ENCODE measurements at regions not wholly inside any gene's neighbourhood (a gene's known extent, or its start where the extent isn't known, plus 50 kb on each side); places are given as distances from the start of the nearest gene placed in this dataset.
"Not testable (repeated sequence)": the region's sequence is repeated elsewhere in the genome, so short reads cannot be mapped to it uniquely, and the experiment has no call there.

GRCh38 chr4:59608466-59608865 is 1591.7 kb upstream of the ADGRL3 start:
- no peak for DNase-seq (ENCODE audit: low read depth)

- no peak for DNase-seq (ENCODE audit: low read depth)
Observed at GRCh38 chr4:59612235-59612634, 1587.9 kb upstream of the ADGRL3 start.

DNA sequence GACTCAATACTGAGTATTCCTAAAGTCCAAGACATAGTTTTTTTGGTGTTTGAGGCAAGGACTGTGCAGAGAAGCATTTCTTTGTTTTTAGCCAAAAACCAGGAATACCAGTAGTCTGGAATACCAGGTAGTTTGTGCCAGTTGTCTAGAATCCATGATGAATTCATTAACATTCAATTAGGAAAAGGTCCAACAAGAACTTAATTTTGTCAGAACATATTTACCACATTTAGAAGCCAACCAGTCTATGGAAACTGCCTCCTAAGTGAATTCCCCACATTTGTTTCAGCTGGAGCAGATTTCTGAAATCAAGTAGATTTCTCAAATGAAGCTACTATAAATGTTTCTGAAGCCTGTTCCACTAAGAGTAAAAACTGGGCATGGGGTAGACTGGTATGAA is 1584.8 kb upstream of the ADGRL3 start:
- no peak for DNase-seq (ENCODE audit: low read depth)

- DNase-seq (ENCODE audit: low read depth): no peak
Observed at GRCh38 chr4:59629348-59629747, 1570.8 kb upstream of the ADGRL3 start.

GRCh38 chr4:59630235-59630634 is 1569.9 kb upstream of the ADGRL3 start:
- no peak for DNase-seq (ENCODE audit: low read depth)

DNA sequence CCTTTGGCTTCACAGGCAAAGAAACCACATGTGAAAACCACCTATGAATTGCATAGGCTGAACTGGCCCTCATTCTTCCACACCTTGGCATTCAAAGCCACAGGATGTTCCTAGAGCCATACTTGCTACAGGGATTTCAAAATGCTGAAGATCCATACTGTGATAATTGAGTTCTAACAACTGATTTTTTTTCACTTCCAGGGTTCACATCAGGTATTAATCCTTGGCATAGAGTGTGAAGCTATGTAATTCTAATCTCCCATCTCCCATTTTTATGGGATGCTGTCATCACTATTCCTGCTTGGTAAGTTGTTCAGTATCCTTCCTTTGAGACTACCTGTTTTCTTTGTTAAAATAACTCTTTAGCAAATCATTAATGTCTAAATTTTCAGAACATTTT is 1569.2 kb upstream of the ADGRL3 start:
- no peak for DNase-seq (ENCODE audit: low read depth)

DNA sequence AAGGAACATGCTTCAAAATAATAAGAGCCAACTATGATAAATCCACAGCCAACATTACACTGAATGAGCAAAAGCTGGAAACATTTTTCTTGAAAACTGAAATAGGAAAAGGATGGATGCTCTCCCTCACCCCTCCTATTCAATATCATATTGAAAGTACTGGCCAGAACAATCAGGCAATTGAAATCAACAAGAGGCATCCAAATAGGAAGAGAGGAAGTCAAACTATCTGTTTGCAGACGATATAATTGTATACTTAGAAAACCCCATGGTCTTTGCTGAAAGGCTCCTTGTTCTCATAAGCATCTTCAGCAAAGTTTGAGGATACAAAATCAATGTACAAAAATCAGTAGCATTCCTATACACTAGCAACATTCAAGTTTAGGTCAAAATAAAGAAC is 1562.5 kb upstream of the ADGRL3 start:
- no peak for DNase-seq (ENCODE audit: low read depth)

GRCh38 chr4:59643682-59644081 is 1556.4 kb upstream of the ADGRL3 start:
- DNase-seq (ENCODE audit: low read depth): no peak

- no peak for DNase-seq (ENCODE audit: low read depth)
Observed at GRCh38 chr4:59644765-59645164, 1555.4 kb upstream of the ADGRL3 start.

DNA sequence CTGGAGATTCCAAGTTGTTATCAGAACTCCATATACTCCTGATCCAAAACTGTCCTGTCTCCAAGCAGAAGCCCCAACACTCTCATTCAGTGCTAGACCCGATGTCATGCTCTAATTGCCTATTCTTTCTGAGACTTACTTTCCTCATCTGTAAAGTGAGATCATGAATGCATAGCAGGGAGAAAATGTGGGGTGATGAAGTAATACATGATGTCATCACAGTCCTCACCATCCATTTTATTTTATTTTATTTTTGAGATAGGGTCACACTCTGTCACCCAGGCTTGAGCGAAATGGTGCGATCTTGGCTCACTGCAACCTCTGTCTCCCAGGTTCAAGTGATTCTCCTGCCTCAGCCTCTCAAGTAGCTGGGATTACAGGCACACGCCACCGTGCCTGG is 1554.0 kb upstream of the ADGRL3 start:
- DNase-seq (ENCODE audit: low read depth): no peak

GRCh38 chr4:59647011-59647410 is 1553.1 kb upstream of the ADGRL3 start:
- no peak for DNase-seq (ENCODE audit: low read depth)

GRCh38 chr4:59647500-59647899 is 1552.6 kb upstream of the ADGRL3 start:
- no peak for DNase-seq (ENCODE audit: low read depth)

DNA sequence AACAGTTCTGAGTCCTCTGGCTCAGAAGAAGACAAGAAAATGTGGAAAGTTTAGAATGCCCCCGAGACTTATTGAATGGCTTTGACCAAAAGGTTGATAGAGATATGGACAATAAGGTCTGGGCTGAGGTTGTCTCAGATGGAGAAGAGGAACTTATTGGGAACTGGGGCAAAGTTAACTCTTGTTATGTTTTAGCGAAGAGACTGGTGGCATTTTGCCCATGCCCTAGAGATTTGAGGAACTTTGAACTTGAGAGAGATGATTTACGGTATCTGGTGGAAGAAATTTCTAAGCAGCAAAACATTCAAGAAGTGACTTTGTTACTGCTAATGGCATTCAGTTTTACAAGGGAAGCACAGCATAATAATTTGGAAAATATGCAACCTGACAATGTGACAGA is 1549.3 kb upstream of the ADGRL3 start:
- DNase-seq (ENCODE audit: low read depth): no peak

DNA sequence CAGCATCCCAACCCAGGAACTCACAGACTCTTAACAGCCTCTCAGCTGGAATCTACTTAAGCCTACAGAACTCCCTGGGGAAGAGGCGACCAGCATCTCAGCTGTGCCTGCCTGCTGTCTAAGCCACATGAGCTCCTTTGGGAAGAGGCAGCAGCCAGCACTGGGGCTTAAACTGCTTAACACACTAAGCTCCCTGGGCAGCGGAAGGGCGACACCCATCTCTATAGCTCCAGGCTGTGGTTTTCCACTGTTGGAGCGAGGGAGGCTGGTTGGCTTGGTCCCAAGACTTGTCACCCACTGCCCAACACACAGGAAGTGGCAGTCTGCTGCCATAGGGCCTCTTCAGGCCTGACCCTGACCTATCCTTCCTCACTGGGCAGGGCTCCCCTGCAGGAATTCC is 1544.1 kb upstream of the ADGRL3 start:
- DNase-seq (ENCODE audit: low read depth): peak; percentile 3

- DNase-seq (ENCODE audit: low read depth): no peak
Observed at GRCh38 chr4:59664771-59665170, 1535.4 kb upstream of the ADGRL3 start.

DNA sequence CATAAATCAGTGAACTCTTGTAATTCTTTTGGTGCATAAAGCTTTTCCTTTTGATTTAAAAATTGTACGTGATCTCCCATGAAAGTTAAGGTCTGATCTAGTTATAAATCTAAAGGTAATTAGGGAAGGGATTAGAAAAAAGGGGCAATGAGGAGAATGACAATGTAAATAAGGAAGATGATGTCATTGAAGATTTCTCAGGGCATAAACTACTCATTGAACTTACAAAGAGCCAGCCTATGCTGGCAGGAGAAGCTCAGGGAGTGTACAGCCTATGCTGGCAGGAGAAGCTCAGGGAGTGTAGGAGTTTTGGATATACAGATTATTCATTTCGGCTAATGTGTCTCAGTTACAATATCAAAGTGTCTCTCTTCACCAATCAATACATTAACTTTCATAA is 1533.5 kb upstream of the ADGRL3 start:
- no peak for DNase-seq (ENCODE audit: low read depth)

DNA sequence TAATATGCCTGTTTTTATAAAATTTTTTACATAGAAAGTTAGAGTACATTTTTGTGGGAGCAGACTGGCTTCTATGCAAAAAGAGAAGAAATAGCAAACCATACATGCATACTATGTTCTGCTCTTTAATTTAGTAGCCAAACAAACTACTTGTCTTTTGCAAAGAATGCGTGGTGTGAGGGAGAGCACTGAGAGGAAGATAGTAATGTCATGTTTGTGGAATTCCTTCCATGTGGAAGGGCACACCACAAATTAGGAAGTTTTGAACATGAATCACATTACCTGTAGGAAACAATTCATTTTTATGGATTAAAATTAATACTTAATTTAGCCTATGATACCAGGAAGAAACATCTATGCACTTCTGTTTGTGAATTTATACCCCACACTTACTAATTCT is 1529.1 kb upstream of the ADGRL3 start:
- DNase-seq (ENCODE audit: low read depth): no peak

DNA sequence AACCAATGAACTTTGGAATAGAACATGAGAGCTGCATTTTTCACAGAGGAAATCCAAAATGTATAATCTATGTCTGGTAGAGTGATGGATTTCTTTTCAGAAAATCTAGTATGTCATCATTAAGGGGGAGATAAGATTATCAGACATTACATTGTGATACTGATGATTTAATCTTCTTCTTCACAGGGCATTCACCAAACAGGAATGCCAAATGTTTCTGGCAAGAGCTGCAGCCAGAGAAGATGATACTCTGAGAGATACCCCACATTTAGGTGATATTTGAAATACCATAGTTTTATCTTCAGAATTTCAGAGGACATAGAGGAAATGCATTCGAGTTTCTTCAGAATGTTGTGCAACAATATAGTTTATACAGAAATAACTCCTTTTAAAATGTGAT is 1523.7 kb upstream of the ADGRL3 start:
- DNase-seq (ENCODE audit: low read depth): no peak

DNA sequence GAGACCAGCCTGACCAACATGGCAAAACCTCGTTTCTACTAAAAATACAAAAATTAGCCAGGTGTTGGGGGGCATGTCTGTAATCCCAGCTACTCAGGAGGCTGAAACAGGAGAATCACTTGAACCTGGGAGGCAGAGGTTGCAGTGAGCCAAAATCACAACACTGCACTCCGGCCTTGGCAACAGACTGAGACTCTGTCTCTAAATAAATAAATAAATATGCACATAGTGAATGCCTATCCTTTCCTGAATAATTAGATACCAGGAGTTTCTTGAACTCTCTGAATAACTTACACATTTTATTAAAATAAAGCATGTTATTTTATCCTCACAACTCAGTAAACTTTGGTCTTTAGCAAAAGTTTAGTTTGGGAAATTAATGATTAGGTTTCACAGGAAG is 1523.1 kb upstream of the ADGRL3 start:
- DNase-seq (ENCODE audit: low read depth): not testable (repeated sequence)

- DNase-seq (ENCODE audit: low read depth): no peak
Observed at GRCh38 chr4:59685626-59686025, 1514.5 kb upstream of the ADGRL3 start.

- DNase-seq (ENCODE audit: low read depth): no peak
Observed at GRCh38 chr4:59689149-59689548, 1511.0 kb upstream of the ADGRL3 start.

DNA sequence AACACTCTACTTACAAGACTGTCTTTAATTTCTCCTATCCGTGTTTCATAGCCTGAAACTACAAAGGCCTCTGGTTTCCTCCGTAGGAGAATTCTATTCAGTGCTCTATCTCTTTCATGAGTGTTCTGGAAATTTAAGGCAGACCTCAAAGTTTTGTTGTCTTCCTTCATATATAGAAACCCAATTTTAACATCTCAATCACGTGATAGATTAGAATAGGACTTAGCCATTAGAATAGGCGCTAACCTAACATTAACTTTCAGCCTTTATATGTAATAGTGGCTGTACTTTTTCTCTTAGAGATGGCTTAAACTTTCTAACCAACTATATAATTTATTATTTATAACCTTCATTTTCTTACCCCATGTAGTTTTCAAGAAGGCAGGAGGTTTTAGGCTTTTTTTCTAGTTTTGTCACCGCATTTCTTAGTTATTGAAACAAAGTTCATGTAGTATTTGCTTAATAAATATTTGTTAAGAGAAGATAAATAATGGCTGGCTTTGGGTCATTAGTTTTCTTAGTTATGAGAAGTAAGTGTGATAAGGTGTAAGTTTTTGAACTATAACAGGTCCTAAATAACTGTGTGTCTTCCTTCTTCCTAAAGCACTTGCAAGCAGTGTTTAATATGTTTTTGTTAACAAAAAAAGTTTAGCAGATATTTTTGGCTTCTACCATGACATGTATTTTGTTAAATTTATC is 1504.6 kb upstream of the ADGRL3 start:
- no peak for DNase-seq (ENCODE audit: low read depth)

DNA sequence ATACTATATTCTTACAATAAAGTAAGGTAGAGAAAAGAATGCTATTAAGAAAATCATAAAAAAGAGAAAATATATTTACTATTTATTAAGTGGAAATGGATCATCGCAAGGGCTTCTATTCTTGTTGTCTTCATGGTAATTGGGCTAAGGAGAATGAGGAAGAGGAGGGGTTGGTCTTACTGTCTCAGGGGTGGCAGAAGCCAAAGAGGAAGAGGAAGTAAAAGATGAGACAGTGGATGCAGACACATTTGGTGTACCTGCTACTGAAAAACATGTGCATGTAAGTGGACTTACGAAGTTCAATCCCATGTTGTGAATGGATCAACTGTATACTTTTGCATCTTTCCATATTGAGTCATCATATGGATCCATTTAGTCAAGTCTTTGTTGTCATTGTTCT is 1502.1 kb upstream of the ADGRL3 start:
- no peak for DNase-seq (ENCODE audit: low read depth)

DNA sequence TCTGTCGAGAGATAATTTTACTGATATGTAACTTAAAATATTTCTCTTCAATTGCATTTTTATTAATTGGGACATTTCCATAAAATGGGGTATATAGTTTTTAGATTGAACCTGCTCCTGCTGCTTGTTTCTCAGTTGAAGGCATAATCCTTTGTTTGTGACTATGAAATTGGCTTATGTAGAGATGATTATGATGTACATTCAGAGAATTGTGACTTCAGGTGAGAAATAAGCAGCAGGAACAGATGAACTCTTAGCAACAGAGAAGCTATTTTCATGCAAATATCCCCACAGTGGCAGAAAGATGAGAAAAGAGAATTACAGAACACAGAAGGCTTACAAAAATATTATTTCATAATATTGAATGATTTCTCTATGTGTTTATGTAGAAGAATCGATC is 1499.5 kb upstream of the ADGRL3 start:
- DNase-seq (ENCODE audit: low read depth): no peak

GRCh38 chr4:59704616-59705015 is 1495.5 kb upstream of the ADGRL3 start:
- DNase-seq (ENCODE audit: low read depth): no peak

Data from HS-27A (cell line).